ENCODE measurements at regions not wholly inside any gene's neighbourhood (a gene's known extent, or its start where the extent isn't known, plus 50 kb on each side); places are given as distances from the start of the nearest gene placed in this dataset.

GRCh38 chrX:142680038-142680437 lies 345.7 kb upstream of the SPANXN4 start:
- DNase-seq (ENCODE audit: low spot score) (no peak), ATAC-seq (ENCODE audit: low FRiP score) (no peak)
- TF ChIP-seq CTCF (IDR thresholded peaks at IDR 0.05), result no peak

- DNase-seq (ENCODE audit: low spot score) (no peak), ATAC-seq (ENCODE audit: low FRiP score) (no peak)
- no peak for TF ChIP-seq CTCF (IDR thresholded peaks at IDR 0.05)
Observed at GRCh38 chrX:142671036-142671435, 354.7 kb upstream of the SPANXN4 start.

GRCh38 chrX:142663330-142664095 lies 362.2 kb upstream of the SPANXN4 start:
- TF ChIP-seq CTCF (IDR thresholded peaks at IDR 0.05), result no peak
- DNase-seq (ENCODE audit: low spot score) (no peak), ATAC-seq (ENCODE audit: low FRiP score) (no peak)

GRCh38 chrX:142661696-142662095 lies 364.0 kb upstream of the SPANXN4 start:
- DNase-seq (ENCODE audit: low spot score) (no peak), ATAC-seq (ENCODE audit: low FRiP score) (no peak)
- no peak for TF ChIP-seq CTCF (IDR thresholded peaks at IDR 0.05)

- DNase-seq (ENCODE audit: low spot score), result no peak
- ATAC-seq (ENCODE audit: low FRiP score), result no peak
- TF ChIP-seq CTCF (IDR thresholded peaks at IDR 0.05), result no peak
Observed at GRCh38 chrX:142655507-142655906, 370.2 kb upstream of the SPANXN4 start.

- no peak for DNase-seq (ENCODE audit: low spot score)
- no peak for ATAC-seq (ENCODE audit: low FRiP score)
- TF ChIP-seq CTCF (IDR thresholded peaks at IDR 0.05), result no peak
Observed at GRCh38 chrX:142637206-142637605, 388.5 kb upstream of the SPANXN4 start.

GRCh38 chrX:142616636-142617035 lies 409.1 kb upstream of the SPANXN4 start:
- ATAC-seq (ENCODE audit: low FRiP score), result no peak
- no peak for DNase-seq (ENCODE audit: low spot score)
- no peak for TF ChIP-seq CTCF (IDR thresholded peaks at IDR 0.05)
